GM21737 (cell line): ENCODE measurements at regions not wholly inside any gene's neighbourhood (a gene's known extent, or its start where the extent isn't known, plus 50 kb on each side); places are given as distances from the start of the nearest gene placed in this dataset.
"Not testable (repeated sequence)": the region's sequence is repeated elsewhere in the genome, so short reads cannot be mapped to it uniquely, and the experiment has no call there.

Source experiments
- ATAC-seq: cut with Tn5 transposase; IDR thresholded peaks from one replicate; pipeline ENCODE4 v1.9.1; 2021; ENCODE audit warnings: mild to moderate bottlenecking, moderate library complexity; ENCODE audit not compliant: unreplicated experiment

DNA sequence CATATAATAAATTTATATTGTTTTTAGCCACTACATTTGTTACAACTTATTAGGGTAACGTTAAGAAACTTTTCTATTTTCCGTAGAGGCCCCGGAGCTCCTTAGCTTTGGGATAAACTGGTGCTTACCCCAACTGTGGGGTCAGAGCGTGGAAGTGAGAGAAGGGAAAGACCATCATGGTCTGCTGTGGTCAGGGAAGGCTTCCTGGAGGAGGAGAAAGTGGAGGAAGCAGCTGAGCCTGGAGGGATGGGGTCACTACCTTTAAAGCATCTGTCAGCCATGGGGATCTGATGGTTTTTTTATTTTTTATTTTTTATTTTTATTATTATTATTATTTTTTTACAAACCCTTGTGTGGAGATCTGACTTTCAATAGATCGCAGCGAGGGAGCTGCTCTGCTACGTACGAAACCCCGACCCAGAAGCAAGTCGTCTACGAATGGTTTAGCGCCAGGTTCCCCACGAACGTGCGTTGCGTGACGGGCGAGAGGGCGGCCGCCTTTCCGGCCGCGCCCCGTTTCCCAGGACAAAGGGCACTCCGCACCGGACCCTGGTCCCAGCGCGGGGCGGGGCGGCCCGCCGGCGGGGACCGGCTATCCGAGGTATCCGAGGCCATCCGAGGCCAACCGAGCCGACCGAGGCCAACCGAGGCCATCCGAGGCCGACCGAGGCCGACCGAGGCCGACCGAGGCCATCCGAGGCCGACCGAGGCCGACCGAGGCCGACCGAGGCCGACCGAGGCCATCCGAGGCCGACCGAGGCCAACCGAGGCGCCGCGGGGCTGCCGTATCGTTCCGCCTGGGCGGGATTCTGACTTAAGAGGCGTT, 1101.2 kb upstream of the TMEM132C start:
- ATAC-seq = peak; percentile 59

DNA sequence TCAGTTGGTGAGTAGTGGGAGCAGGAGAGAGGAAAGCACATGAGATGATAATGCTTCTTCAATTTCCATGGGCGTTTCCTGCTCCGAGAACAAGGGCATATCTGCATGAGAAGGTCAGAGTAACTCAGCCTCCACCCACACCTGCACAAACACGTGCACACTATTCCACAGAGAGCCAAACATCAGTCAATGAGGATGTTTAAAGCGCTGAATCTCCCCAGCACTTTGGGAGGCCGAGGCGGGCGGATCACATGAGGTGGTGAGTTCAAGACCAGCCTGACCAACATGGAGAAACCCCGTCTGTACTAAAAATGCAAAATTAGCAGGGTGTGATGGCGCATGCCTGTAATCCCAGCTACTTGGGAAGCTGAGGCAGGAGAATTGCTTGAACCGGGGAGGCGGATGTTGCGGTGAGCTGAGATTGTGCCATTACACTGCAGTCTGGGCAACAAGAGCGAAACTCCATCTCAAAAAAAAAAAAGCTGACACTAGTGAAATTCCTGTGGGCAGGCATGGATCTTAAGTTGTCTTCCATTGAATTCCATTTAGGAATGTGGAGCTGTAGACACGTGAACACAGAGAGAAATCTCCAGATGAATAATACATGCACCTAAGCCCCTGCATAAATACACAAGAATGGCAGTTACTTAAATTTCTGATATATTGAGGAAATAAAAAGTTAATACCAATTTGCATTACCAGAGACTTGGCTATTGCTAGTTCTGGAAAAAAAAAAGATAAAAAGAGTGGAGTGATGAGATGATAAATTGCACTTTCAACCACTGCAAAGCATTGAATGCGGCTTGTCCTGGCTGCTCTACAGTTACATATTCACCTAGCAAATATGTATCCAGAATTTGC, 1097.4 kb upstream of the TMEM132C start:
- ATAC-seq = no peak

DNA sequence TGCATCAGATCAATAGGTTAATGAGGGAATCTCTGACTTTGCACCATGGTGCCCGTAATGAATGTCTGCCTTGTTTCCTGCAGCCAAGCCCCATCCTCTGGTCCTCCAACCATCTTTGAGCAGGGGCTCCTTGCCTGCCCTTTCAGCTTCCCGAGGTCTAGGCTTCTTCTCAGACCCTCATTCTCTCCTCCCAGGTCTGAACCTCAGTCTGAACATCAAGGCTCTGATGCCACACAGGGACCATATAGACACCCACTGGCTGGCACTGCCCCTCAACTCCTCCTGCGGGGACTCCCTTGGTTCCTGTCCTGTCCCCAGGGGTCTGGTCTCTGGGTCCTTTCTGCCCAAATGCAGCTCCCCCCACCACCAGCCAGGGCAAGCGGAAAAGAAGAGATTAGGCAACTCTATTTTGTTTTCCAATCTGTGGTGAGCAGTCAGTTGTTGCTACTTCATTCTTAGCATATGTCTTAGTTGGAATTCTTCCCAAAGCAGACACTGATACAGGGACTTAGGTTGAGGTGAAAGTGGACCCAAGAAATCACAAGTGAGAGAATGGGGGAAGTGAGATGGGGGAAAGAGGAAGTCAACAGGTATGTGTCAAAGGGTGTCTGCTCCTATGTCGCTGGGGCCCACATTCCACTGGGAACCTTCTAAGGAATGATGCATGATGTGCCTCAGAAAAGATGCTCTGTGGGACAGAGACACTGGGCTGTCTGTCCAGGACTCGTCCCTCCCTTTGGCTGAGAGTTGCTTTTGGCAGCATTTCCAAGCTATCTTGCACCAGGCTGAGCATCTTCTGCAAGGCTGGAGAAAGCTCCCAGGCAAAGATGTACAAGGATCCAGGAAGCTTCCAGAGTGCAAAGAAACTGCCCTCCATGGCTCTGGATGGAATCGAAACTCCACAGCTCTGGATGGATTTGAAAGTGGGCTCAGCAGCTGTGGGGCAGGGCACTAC, 1096.5 kb upstream of the TMEM132C start:
- ATAC-seq = no peak

DNA sequence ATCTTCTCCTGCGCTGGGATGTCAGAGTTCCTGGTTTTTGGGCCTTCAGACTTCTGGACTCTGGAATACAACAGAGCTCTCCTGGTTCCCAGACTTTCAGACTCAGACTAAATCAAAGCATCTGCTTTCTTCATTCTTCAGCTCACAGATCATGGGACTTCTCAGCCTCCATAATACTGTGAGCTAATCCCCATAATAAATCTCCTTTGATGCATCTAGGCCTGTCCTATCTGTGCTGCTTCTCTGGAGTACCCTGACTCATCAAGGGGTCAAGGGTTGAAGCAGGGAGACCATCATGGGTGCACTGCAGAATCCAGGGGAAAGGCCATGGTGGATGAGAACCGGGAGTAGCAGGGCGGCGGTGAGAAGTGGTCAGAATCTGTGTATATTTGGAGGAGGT, 1094.1 kb upstream of the TMEM132C start:
- ATAC-seq = no peak

GRCh38 chr12:127173971-127174370, 1093.0 kb upstream of the TMEM132C start:
- ATAC-seq = not testable (repeated sequence)

GRCh38 chr12:127174881-127175280, 1092.1 kb upstream of the TMEM132C start:
- no peak for ATAC-seq

DNA sequence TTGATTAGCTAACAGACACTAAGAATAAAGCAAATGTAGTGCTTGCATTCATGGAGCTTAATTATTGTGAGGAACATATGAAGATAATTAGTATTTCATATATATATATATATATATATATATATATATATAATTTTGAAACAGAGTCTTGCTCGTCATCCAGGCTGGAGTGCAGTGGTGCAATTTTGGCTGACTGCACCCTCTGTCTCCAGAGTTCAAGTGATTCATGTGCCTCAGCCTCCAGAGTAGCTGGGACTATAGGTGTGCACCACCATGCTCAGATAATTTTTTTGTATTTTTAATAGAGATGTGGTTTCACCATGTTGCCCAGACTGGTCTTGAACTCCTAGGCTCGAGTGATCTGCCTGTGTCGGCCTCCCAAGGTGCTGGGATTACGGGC, 1091.6 kb upstream of the TMEM132C start:
- ATAC-seq = no peak

DNA sequence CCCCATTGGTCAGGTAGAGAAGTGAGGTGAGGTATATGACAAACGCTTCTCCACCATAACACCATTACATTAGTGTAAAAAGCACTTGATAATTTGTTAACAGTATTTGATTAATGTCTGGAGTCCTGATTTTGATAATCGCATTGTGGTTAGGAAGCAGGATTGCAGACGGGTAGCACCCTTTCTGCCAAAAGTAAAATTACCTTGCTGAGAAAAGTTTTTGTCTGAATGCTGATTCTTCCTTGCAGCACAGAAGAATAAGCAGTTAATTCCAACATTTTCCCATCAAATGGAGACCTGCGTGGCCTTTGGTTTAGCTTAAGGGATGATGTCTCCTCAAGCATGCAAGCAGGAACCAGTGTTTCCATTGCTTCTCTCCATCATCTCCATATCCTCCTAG, 1090.2 kb upstream of the TMEM132C start:
- ATAC-seq = no peak

DNA sequence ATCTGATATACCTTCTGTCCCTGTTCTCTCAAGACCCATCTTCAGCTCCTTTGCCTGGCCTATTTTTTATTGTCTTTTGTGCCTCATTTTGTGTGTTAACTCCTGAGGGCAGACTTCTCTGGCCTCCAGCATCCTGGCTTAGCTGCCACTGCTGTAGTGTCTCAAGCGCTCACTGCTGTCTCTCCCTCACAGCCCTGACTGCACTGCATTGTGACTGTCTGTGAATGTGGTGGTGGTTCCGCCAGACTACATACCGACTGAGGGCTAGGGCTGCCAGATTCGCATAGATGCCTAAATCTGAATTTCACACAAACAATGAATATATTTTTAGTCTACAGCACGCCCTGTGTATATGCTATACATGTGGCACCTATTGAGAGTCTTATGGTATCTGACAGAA, 1088.9 kb upstream of the TMEM132C start:
- ATAC-seq = no peak

DNA sequence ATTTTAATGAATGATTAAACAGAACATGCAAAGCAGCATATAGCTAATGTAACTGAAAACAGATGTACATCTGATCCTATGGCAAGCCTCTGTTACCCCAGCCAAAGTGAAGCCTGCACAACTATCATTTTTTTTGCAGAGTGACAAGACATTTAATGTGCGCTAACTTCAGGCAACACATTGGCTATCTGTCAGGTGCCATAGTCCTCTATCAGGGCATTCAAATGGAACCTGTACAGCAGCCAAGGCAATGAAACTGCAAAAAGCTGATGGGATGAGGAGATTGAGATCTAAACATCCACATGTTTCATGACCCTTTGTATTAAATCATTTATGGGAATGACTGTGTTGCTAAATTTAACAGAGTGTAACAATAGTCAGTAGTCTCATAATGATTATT, 1088.5 kb upstream of the TMEM132C start:
- ATAC-seq = no peak

- no peak for ATAC-seq
Measured at GRCh38 chr12:127179176-127179575, 1087.8 kb upstream of the TMEM132C start.

- no peak for ATAC-seq
Measured at GRCh38 chr12:127182018-127182417, 1085.0 kb upstream of the TMEM132C start.

- ATAC-seq = no peak
Measured at GRCh38 chr12:127189992-127190391, 1077.0 kb upstream of the TMEM132C start.

DNA sequence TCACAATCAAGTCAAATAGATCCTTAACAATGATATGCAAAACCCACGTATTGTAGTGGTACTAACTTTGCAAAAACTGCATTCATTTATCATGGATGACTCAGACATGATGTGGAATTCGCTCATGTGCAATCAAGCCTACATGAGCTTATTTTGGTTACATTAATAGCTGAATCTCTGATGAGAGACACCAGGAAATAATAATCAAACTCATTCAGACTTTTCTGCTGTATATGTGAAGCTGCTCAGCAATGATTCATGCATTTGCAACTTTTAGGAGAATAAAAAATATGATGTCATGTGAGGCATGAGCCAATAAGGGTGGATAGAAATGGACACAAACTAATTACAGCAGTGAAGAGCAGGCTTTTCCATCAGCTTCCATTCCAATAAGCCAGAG, 1075.8 kb upstream of the TMEM132C start:
- ATAC-seq = no peak

- ATAC-seq = no peak
Measured at GRCh38 chr12:127192391-127192790, 1074.6 kb upstream of the TMEM132C start.

DNA sequence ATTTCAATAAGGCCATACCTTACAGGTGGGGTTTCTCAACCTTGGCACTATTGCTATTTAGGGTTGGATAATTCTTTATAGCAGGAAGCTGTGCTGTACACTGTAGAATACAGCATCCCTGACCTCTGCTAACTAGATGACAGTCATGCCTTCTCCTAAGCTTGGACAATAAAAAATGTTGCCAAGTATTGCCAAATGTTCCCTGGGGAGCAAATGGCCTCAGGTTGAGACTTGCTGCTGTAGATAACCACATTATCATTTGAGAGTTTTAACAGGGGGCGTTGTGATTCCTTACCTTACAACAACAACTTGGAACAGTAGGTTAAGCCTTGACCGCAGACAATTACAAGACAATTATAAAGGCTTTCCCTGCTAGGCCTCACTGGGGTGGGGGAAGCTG, 1073.6 kb upstream of the TMEM132C start:
- no peak for ATAC-seq

GRCh38 chr12:127194176-127194575, 1072.8 kb upstream of the TMEM132C start:
- ATAC-seq = no peak

DNA sequence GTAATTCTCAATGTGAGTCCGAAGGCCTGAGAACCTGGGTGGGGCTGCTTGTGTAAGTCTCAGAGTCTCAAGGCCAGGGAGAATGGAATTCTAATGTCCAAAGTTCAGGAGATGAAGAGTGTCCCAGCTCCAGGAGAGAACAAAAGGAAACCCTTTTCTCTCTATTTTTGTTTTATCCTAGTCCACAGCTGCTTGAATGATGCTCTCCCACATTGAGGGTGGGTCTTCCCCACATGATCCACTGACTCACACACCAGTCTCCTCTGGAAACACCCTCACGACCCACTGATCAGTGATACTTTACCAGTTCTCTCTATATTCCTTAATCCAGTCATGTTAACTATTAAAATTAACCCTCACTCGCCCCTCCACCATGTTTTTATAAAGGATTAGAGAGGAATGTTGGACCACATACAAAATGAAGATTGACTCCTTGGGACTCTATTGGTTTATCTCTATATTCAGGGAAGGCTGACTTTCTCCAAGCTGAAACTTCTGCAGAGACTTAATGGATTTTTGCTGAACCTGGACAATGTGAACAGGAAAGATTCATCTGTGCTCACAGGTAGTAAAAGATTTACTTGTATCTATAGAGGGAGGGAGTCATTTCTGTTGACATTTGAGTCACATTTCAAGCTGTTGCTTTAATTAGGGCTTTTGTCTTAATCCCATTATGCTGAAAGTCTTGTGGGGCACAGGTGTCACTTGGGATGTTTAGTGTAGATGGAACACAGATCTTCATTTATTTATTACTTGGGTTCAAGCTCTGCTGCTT, 1061.0 kb upstream of the TMEM132C start:
- no peak for ATAC-seq

- no peak for ATAC-seq
Measured at GRCh38 chr12:127209318-127209717, 1057.7 kb upstream of the TMEM132C start.

- ATAC-seq = no peak
Measured at GRCh38 chr12:127214186-127214585, 1052.8 kb upstream of the TMEM132C start.
